GM19452 (cell line): ENCODE measurements at regions not wholly inside any gene's neighbourhood (a gene's known extent, or its start where the extent isn't known, plus 50 kb on each side); places are given as distances from the start of the nearest gene placed in this dataset.

ENCODE experiments used
- ATAC-seq: cut with Tn5 transposase; IDR thresholded peaks from one replicate; pipeline ENCODE4 v1.9.1; 2021; ENCODE audit not compliant: unreplicated experiment

GRCh38 chr9:85264695-85265094 lies 477.1 kb downstream of the AGTPBP1 start:
- ATAC-seq: no peak

- ATAC-seq: no peak
These were observed 478.5 kb downstream of the AGTPBP1 start for GRCh38 chr9:85263288-85263687.

- ATAC-seq: no peak
These were observed 479.4 kb downstream of the AGTPBP1 start for GRCh38 chr9:85262333-85262732.

GRCh38 chr9:85260275-85260845 lies 481.4 kb downstream of the AGTPBP1 start:
- ATAC-seq: no peak

GRCh38 chr9:85258823-85259370 lies 482.9 kb downstream of the AGTPBP1 start:
- ATAC-seq: peak; percentile 58

GRCh38 chr9:85258236-85258635 lies 483.5 kb downstream of the AGTPBP1 start:
- no peak for ATAC-seq

GRCh38 chr9:85249313-85249621 lies 492.5 kb downstream of the AGTPBP1 start:
- ATAC-seq: no peak

- no peak for ATAC-seq
These were observed 493.0 kb downstream of the AGTPBP1 start for GRCh38 chr9:85248514-85249312.

GRCh38 chr9:85246541-85246940 lies 495.2 kb downstream of the AGTPBP1 start:
- no peak for ATAC-seq

- ATAC-seq: no peak
These were observed 496.9 kb downstream of the AGTPBP1 start for GRCh38 chr9:85244856-85245255.

GRCh38 chr9:85243977-85244376 lies 497.8 kb downstream of the AGTPBP1 start:
- ATAC-seq: no peak

- no peak for ATAC-seq
These were observed 504.3 kb downstream of the AGTPBP1 start for GRCh38 chr9:85237478-85237877.

- no peak for ATAC-seq
These were observed 511.7 kb downstream of the AGTPBP1 start for GRCh38 chr9:85230081-85230480.

- no peak for ATAC-seq
These were observed 513.5 kb downstream of the AGTPBP1 start for GRCh38 chr9:85228111-85228855.

- ATAC-seq: no peak
These were observed 516.6 kb downstream of the AGTPBP1 start for GRCh38 chr9:85225180-85225579.

GRCh38 chr9:85224729-85225128 lies 517.0 kb downstream of the AGTPBP1 start:
- no peak for ATAC-seq

GRCh38 chr9:85224301-85224700 lies 517.5 kb downstream of the AGTPBP1 start:
- ATAC-seq: no peak

GRCh38 chr9:85223506-85224125 lies 518.1 kb downstream of the AGTPBP1 start:
- no peak for ATAC-seq

- ATAC-seq: no peak
These were observed 525.2 kb downstream of the AGTPBP1 start for GRCh38 chr9:85216601-85217000.

- no peak for ATAC-seq
These were observed 525.8 kb downstream of the AGTPBP1 start for GRCh38 chr9:85215961-85216360.

GRCh38 chr9:85215416-85215815 lies 526.3 kb downstream of the AGTPBP1 start:
- ATAC-seq: no peak
